SK-N-SH (cell line): ENCODE measurements at regions not wholly inside any gene's neighbourhood (a gene's known extent, or its start where the extent isn't known, plus 50 kb on each side); places are given as distances from the start of the nearest gene placed in this dataset.

ENCODE experiments used
- CTCF ChIA-PET: fragments of 300-600, 350-600 bp; formaldehyde crosslinking; extraction: SDS; loops from one replicate; lab custom pipeline; 2021; lab: Yijun Ruan, JAX
- POLR2A ChIA-PET: fragments of 350-600 bp; sonication (Branson Sonifier 250); formaldehyde crosslinking; extraction: SDS; loops from one replicate; lab custom pipeline; 2020; ENCODE audit warnings: antibody characterized with exemption, inconsistent platforms; lab: Yijun Ruan, JAX
- DNase-seq: peaks from one replicate; pipeline ENCODE4 v3.0.0; 2012
- H2AFZ ChIP-seq: fragments of 200-600 bp; sonication (generic); 2 replicates; pipeline ENCODE4 v1.8.1; 2016; ENCODE audit warnings: antibody characterized with exemption, mild to moderate bottlenecking, low read depth
- H3F3A ChIP-seq: fragments of 200-600 bp; sonication (generic); replicated peaks from 2 replicates; pipeline ENCODE3; 2016; ENCODE audit warnings: antibody characterized with exemption, mild to moderate bottlenecking; ENCODE audit not compliant: insufficient read depth
- H3K27ac ChIP-seq, 2 experiments: fragments of 200-500 bp in 1 of 2; fragments of 200-600 bp in 1 of 2; sonication (Bioruptor generic) in 1 of 2; sonication (generic), shearing (Covaris generic) in 1 of 2; 2 replicates each; pipeline versions ENCODE4 v1.5.1 to v1.6.1; 2014 to 2016; ENCODE audit warnings: low read depth in 2 of 2, inconsistent platforms in 1 of 2, low read length in 1 of 2, mild to moderate bottlenecking in 1 of 2, mixed read lengths in 1 of 2
- H3K27me3 ChIP-seq: fragments of 200-600 bp; sonication (generic), shearing (Covaris generic); 2 replicates; pipeline ENCODE4 v1.6.1; 2016; ENCODE audit warnings: mixed run types; ENCODE audit not compliant: insufficient read depth
- H3K36me3 ChIP-seq, 2 experiments: fragments of 200-500 bp in 1 of 2; fragments of 200-600 bp in 1 of 2; sonication (Bioruptor generic) in 1 of 2; sonication (generic) in 1 of 2; replicated peaks in 1 of 2; 2 replicates each; pipeline versions ENCODE3 to v1.5.1; 2014 to 2016; ENCODE audit warnings: low read length in 1 of 2, mild to moderate bottlenecking in 1 of 2; ENCODE audit not compliant: insufficient read depth in 2 of 2, control insufficient read depth in 1 of 2
- H3K4me1 ChIP-seq, 2 experiments: fragments of 200-500 bp in 1 of 2; fragments of 200-600 bp in 1 of 2; sonication (Bioruptor generic) in 1 of 2; sonication (generic), shearing (Covaris generic) in 1 of 2; 2 replicates each; pipeline versions ENCODE4 v1.5.1 to v1.6.1; 2014 to 2016; ENCODE audit warnings: low read depth in 1 of 2, low read length in 1 of 2, mixed run types in 1 of 2; ENCODE audit not compliant: insufficient read depth in 2 of 2, control insufficient read depth in 1 of 2
- H3K4me2 ChIP-seq: fragments of 200-600 bp; sonication (generic), shearing (Covaris generic); 2 replicates; pipeline ENCODE4 v1.6.1; 2017; ENCODE audit warnings: mixed run types
- H3K4me3 ChIP-seq, 2 experiments: fragments of 200-500 bp in 1 of 2; fragments of 200-600 bp in 1 of 2; sonication (Bioruptor generic) in 1 of 2; sonication (generic), shearing (Covaris generic) in 1 of 2; 2 replicates each; pipeline versions ENCODE4 v1.5.1 to v1.8.1; 2014 to 2016; ENCODE audit warnings: low read depth in 2 of 2, inconsistent platforms in 1 of 2, low read length in 1 of 2, mild to moderate bottlenecking in 1 of 2, mixed read lengths in 1 of 2, moderate library complexity in 1 of 2
- H3K79me2 ChIP-seq: fragments of 200-600 bp; sonication (generic); 2 replicates; pipeline ENCODE4 v1.8.1; 2017; ENCODE audit warnings: mild to moderate bottlenecking; ENCODE audit not compliant: insufficient read depth
- H3K9ac ChIP-seq: fragments of 200-600 bp; sonication (generic); 2 replicates; pipeline ENCODE4 v1.6.1; 2017; ENCODE audit warnings: mixed run types
- H3K9me2 ChIP-seq: fragments of 200-600 bp; sonication (generic); 2 replicates; pipeline ENCODE4 v1.6.1; 2017; ENCODE audit warnings: mixed run types
- H3K9me3 ChIP-seq: fragments of 200-600 bp; sonication (generic); 2 replicates; pipeline ENCODE4 v1.6.1; 2017; ENCODE audit warnings: mixed run types, mild to moderate bottlenecking, moderate library complexity
- H4K20me1 ChIP-seq: fragments of 200-600 bp; sonication (generic); 2 replicates; pipeline ENCODE4 v1.6.1; 2017; ENCODE audit warnings: mild to moderate bottlenecking, mixed run types; ENCODE audit not compliant: insufficient read depth
- CTCF ChIP-seq: fragments of 200-600 bp; sonication (generic); IDR thresholded peaks from 2 replicates; pipeline ENCODE4 v1.6.1; 2017; ENCODE audit warnings: antibody characterized with exemption, mild to moderate bottlenecking, moderate library complexity
- FOSL2 ChIP-seq: IDR thresholded peaks from 2 replicates; pipeline ENCODE4 v1.4.0; 2012; ENCODE audit warnings: low read depth, mild to moderate bottlenecking, moderate library complexity, borderline replicate concordance
- GABPA ChIP-seq: IDR thresholded peaks from 2 replicates; pipeline ENCODE4 v1.4.0; 2012; ENCODE audit warnings: low read depth, mild to moderate bottlenecking
- GATA2 ChIP-seq: sonication (generic); formaldehyde crosslinking; IDR thresholded peaks from 2 replicates; pipeline ENCODE4 v1.5.0; 2020; ENCODE audit warnings: mild to moderate bottlenecking, missing genetic modification reagents
- JUND ChIP-seq: IDR thresholded peaks from 2 replicates; pipeline ENCODE4 v1.4.0; 2012
- MAX ChIP-seq: IDR thresholded peaks from 2 replicates; pipeline ENCODE4 v1.4.0; 2012; ENCODE audit warnings: low read depth
- MEF2A ChIP-seq: IDR thresholded peaks from 2 replicates; pipeline ENCODE4 v1.4.0; 2012; ENCODE audit warnings: low read depth, borderline replicate concordance
- NFIC ChIP-seq: IDR thresholded peaks from 2 replicates; pipeline ENCODE4 v1.4.0; 2012; ENCODE audit warnings: borderline replicate concordance
- RAD21 ChIP-seq: IDR thresholded peaks from 2 replicates; pipeline ENCODE4 v1.6.1; 2012; ENCODE audit warnings: mild to moderate bottlenecking, low read length
- TCF12 ChIP-seq: IDR thresholded peaks from 2 replicates; pipeline ENCODE4 v1.4.0; 2012
- USF1 ChIP-seq: IDR thresholded peaks from 2 replicates; pipeline ENCODE4 v1.4.0; 2012; ENCODE audit warnings: low read depth, borderline replicate concordance
- YY1 ChIP-seq: IDR thresholded peaks from 2 replicates; pipeline ENCODE4 v1.4.0; 2012; ENCODE audit warnings: low read depth, mild to moderate bottlenecking
- WGBS: methylation state at CpG from one replicate; pipeline ENCODE4 v1.1.6; 2017; ENCODE audit warnings: low lambda C conversion rate; 5-methylcytosine and 5-hydroxymethylcytosine counted together
- TF ChIP-seq, protein P1 (sequence below): IDR thresholded peaks from 2 replicates; pipeline ENCODE4; 2012

DNA sequence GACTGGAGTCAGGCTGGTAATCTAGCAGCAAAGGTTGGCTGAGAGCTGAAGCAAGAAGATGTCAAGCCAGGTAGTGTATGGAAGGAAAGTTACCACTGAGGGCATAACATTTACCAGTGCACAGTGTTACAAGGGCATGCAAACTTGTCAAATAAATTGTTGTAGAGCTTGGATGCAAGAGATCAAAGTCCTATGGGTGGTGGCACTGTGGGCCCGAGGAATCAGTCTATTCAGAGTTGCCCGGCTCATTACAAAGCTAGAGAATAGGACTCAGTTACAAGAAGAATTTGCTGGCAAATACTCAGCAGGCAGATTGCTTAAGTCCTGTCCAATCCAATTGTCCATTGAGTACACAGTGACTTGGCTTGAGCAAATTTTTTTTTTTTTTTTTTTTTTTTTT lies 2043.8 kb downstream of the ARAP2 start:
- Histone ChIP-seq H2AFZ (no peak overlapping the region), H3K36me3 (no peaks in the 10 kb centered on the region), H3K9me2 (no peaks in the 10 kb centered on the region), H3K9me3 (no peaks in the 10 kb centered on the region), H3K27ac (no peak overlapping the region), H3K4me2 (no peak overlapping the region), H3K27me3 (no peaks in the 10 kb centered on the region), H3K4me1 (no peaks in the 10 kb centered on the region), H4K20me1 (no peaks in the 10 kb centered on the region), H3F3A (no peaks in the 10 kb centered on the region), H3K79me2 (no peaks in the 10 kb centered on the region), H3K4me3 (no peak overlapping the region), H3K9ac (no peak overlapping the region)
- POLR2A ChIA-PET: no interaction called here
- no peak for DNase-seq
- TF ChIP-seq YY1: no peak
- TF ChIP-seq GATA2 (CRISPR knock-in tag): no peak
- 80% methylated on average over 2 of the region's 2 CpGs for WGBS
- CTCF ChIA-PET: interaction anchor here (0.8 kb wide), 1 partner anchor 22 kb away, joined by 3 read pairs; no protein-coding TSS in a partner anchor

DNA sequence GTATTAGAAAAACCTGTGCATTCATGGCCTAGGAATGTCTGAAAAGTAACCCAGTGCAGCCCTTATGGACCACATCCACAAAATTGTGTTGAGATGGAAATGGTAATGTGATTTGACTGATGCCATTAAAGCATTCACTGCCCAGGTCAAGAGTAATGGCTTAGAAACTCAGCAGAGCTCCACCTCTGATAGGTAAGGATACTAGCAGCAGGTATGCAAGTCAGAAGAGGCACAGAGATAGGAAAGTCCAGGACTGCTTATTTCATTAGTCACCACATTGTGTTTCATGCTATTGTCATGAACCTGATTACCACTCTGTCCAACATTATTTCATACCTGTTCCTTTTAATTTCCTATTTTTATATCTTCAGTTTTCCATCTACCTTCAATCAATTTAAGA lies 2042.2 kb downstream of the ARAP2 start:
- H3K4me2 ChIP-seq: no peak overlapping the region
- H3K4me1 ChIP-seq: no peaks in the 10 kb centered on the region
- H3K9ac ChIP-seq: no peak overlapping the region
- no peak overlapping the region for H2AFZ ChIP-seq
- no peak for TF ChIP-seq NFIC
- TF ChIP-seq, protein P1, sequence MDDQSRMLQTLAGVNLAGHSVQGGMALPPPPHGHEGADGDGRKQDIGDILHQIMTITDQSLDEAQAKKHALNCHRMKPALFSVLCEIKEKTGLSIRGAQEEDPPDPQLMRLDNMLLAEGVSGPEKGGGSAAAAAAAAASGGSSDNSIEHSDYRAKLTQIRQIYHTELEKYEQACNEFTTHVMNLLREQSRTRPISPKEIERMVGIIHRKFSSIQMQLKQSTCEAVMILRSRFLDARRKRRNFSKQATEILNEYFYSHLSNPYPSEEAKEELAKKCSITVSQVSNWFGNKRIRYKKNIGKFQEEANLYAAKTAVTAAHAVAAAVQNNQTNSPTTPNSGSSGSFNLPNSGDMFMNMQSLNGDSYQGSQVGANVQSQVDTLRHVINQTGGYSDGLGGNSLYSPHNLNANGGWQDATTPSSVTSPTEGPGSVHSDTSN: no peak
- no peak for TF ChIP-seq RAD21
- TF ChIP-seq MEF2A: no peak
- TF ChIP-seq USF1: no peak
- TF ChIP-seq GABPA: no peak
- TF ChIP-seq TCF12: no peak
- no peak for TF ChIP-seq MAX
- TF ChIP-seq, all 33 proteins: peak for 0
- Histone ChIP-seq H3K36me3 (no peaks in the 10 kb centered on the region), H3K4me3 (no peak overlapping the region), H3K9me3 (no peaks in the 10 kb centered on the region), H3K27ac (no peak overlapping the region), H3K79me2 (no peaks in the 10 kb centered on the region), H3F3A (no peaks in the 10 kb centered on the region), H4K20me1 (no peaks in the 10 kb centered on the region), H3K27me3 (no peaks in the 10 kb centered on the region), H3K9me2 (no peaks in the 10 kb centered on the region)
- ChIA-PET POLR2A (no interaction called here), CTCF (no interaction called here)
- DNase-seq: no peak

DNA sequence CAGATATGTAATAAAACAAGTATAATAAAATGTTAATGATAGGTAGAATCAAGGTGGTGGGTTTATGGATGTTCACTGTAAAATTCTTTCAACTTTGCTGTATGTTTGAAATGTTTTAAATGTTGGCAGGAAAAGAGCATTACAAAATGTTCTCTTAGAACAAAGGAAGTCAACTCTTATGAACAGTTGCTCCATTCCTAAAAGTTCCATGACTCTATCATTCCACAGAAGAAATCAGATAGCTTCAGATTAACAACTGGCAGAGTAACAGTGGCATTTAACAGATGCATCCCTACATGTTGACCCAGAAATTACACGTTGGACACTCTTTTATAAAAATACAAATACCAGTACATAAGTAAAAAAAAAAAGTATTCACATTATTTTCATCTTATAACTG lies 2023.7 kb downstream of the ARAP2 start:
- Histone ChIP-seq H3K9ac (no peak overlapping the region), H3K9me2 (no peaks in the 10 kb centered on the region), H3K4me1 (no peaks in the 10 kb centered on the region), H3K4me2 (no peak overlapping the region), H2AFZ (no peak overlapping the region), H3F3A (no peaks in the 10 kb centered on the region), H3K27ac (no peak overlapping the region), H3K36me3 (no peaks in the 10 kb centered on the region), H3K9me3 (no peaks in the 10 kb centered on the region), H3K27me3 (no peaks in the 10 kb centered on the region), H3K79me2 (no peaks in the 10 kb centered on the region), H3K4me3 (no peak overlapping the region), H4K20me1 (no peaks in the 10 kb centered on the region)
- WGBS: 21% methylated on average over 1 of the region's 1 CpG
- POLR2A ChIA-PET: no interaction called here
- TF ChIP-seq FOSL2 (no peak), CTCF (no peak), YY1 (no peak), JUND (no peak)
- DNase-seq: no peak
- CTCF ChIA-PET: no interaction called here
